ENCODE measurements at regions not wholly inside any gene's neighbourhood (a gene's known extent, or its start where the extent isn't known, plus 50 kb on each side); places are given as distances from the start of the nearest gene placed in this dataset.

GRCh38 chr6:84525907-84526306 is 238.5 kb downstream of the TBX18 start:
- DNase-seq, result no peak

GRCh38 chr6:84524636-84525035 is 239.8 kb downstream of the TBX18 start:
- no peak for DNase-seq

GRCh38 chr6:84522135-84522549 is 242.3 kb downstream of the TBX18 start:
- DNase-seq, result no peak

GRCh38 chr6:84521511-84521910 is 242.9 kb downstream of the TBX18 start:
- no peak for DNase-seq

- no peak for DNase-seq
Measured at GRCh38 chr6:84517741-84518530, 246.5 kb downstream of the TBX18 start.

- no peak for DNase-seq
Measured at GRCh38 chr6:84516154-84516553, 248.2 kb downstream of the TBX18 start.

GRCh38 chr6:84515067-84515466 is 249.3 kb downstream of the TBX18 start:
- DNase-seq, result no peak

- no peak for DNase-seq
Measured at GRCh38 chr6:84514089-84514971, 250.1 kb downstream of the TBX18 start.

- DNase-seq, result no peak
Measured at GRCh38 chr6:84512391-84512790, 252.0 kb downstream of the TBX18 start.

GRCh38 chr6:84511929-84512328 is 252.5 kb downstream of the TBX18 start:
- DNase-seq, result no peak

GRCh38 chr6:84508981-84509380 is 255.4 kb downstream of the TBX18 start:
- no peak for DNase-seq

- DNase-seq, result no peak
Measured at GRCh38 chr6:84508334-84508733, 256.1 kb downstream of the TBX18 start.

GRCh38 chr6:84504025-84504424 is 260.4 kb downstream of the TBX18 start:
- no peak for DNase-seq

- no peak for DNase-seq
Measured at GRCh38 chr6:84501315-84501714, 263.1 kb downstream of the TBX18 start.

GRCh38 chr6:84500726-84501125 is 263.7 kb downstream of the TBX18 start:
- no peak for DNase-seq

- DNase-seq, result no peak
Measured at GRCh38 chr6:84498905-84499304, 265.5 kb downstream of the TBX18 start.

GRCh38 chr6:84492241-84493165 is 265.1 kb upstream of the CEP162 start:
- DNase-seq, result no peak

- no peak for DNase-seq
Measured at GRCh38 chr6:84489598-84489997, 262.2 kb upstream of the CEP162 start.

GRCh38 chr6:84486526-84486925 is 259.1 kb upstream of the CEP162 start:
- no peak for DNase-seq

GRCh38 chr6:84469144-84469543 is 241.7 kb upstream of the CEP162 start:
- DNase-seq, result no peak

GRCh38 chr6:84467296-84467695 is 239.9 kb upstream of the CEP162 start:
- no peak for DNase-seq
